HG03439 (cell line): ENCODE measurements at regions not wholly inside any gene's neighbourhood (a gene's known extent, or its start where the extent isn't known, plus 50 kb on each side); places are given as distances from the start of the nearest gene placed in this dataset.

Source experiments
- ATAC-seq: cut with Tn5 transposase; IDR thresholded peaks from one replicate; pipeline ENCODE4 v1.9.1; 2021; ENCODE audit warnings: mild to moderate bottlenecking, moderate library complexity; ENCODE audit not compliant: unreplicated experiment

DNA sequence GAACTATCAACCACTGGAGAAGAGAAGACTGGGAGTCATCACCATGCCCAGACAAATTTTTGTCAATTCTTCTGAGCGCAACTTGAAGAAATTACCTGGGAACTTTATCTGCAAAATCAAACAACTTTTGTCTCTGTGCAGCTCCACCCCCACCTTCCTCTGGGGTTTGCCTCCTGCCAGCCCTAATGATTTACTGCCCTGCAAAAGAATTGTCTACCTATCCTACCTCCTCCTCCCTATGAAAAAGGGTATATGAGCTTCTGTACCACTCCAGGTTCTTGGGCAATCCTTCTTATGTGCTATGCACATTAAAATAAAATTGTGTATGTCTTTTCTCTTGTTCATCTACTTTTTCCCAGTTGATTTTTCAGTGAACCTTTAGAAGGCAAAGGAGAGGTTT lies 191.9 kb downstream of the URB2 start:
- ATAC-seq = no peak

- no peak for ATAC-seq
Observed at GRCh38 chr1:229819091-229819490, 193.0 kb downstream of the URB2 start.

DNA sequence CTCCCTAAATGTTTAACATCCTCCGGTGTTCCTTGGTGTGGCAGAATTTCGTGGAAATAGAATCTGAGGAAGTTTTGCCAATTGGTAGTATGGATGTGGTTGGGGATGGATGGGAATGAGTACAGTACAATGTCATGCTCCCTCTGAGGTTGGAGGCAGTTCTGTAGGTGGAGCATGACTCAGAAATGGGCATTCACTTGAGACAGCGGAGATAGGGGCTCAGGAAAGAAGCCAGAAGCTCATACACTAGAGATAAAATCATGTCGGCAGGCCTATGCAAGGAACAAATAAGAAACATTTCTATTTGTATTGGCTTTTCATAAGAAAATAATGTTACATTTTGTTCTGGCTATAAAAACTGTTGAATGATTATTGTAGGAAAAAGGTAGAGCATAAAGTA lies 196.0 kb downstream of the URB2 start:
- no peak for ATAC-seq

- ATAC-seq = no peak
Observed at GRCh38 chr1:229825042-229825441, 199.0 kb downstream of the URB2 start.

GRCh38 chr1:229828461-229828860 lies 202.4 kb downstream of the URB2 start:
- ATAC-seq = no peak

DNA sequence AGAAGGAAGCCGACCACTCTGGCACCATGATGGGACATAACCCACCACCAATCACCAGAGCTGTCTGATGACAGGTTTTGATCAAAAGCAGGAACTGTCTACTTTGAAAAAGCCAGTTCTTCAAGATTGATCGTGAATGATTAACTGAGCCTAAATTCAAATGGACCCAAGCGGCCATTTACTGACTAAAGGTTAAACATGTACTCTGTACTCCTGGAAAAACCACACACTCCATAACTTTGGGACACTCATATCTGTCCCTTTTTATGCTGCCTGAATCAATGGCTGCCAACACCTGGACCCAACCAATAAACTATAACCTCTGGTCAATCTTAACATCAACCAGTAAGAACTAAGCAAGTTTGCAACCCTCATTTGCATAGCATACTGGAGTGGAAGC lies 206.6 kb downstream of the URB2 start:
- no peak for ATAC-seq

GRCh38 chr1:229834230-229834629 lies 208.2 kb downstream of the URB2 start:
- ATAC-seq = no peak

- no peak for ATAC-seq
Observed at GRCh38 chr1:229835226-229835625, 209.2 kb downstream of the URB2 start.

- no peak for ATAC-seq
Observed at GRCh38 chr1:229836324-229836723, 210.3 kb downstream of the URB2 start.

DNA sequence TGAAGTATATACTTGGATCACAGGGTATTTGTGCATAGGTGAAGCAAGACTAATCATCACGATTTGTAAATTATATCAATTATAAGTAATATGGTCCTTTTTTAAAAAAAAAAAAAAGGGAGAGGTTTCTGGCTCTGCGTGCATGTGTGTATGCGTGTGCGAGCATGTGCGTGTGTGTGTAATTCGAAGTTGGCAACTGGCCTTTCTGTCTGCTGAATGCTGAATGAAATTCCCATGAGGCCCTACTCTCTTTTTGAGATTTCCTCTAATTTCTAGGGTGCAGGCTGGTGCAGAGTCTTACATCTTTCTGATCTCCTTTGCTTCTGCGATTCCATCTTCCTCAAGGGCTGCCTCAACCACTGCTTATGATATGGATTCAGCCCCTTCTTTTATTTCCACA lies 212.2 kb downstream of the URB2 start:
- no peak for ATAC-seq

DNA sequence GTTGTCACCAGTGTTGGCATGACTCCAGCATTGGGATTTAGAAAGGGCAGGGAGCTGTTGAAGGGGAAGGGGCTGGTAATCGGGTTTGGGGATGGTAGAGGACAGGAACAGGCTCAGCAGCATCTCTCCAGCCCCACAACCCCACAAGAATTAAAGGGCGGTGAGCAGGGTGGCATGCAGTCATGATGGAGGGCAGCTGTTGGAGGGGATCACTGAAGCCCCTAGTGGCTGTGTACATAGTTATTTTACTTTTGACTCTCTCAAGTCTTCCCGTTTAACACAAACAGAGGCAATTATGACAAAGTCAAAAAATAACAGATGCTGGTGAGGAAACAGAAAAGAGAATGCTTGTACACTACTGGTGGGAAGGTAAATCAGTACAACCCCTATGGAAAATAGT lies 213.8 kb downstream of the URB2 start:
- ATAC-seq = no peak

DNA sequence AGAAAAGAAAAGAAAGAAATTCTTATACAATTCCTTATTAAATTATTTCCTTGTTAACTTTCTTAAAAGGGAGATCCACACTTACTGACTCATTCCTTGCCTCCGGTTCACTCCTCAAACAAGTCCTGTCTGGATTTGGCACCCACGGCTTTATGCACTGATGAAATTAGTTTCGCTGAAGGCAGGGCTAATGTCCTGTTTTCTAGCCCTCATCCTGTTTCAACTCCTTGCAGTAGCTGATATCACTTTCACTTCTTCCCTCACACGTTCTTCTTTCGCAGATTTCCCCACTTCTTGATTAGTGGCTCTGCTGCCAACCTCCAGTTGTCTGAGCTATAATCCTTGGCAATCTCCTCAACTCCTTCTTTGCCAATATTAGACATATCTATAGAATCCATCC lies 215.2 kb downstream of the URB2 start:
- ATAC-seq = no peak

DNA sequence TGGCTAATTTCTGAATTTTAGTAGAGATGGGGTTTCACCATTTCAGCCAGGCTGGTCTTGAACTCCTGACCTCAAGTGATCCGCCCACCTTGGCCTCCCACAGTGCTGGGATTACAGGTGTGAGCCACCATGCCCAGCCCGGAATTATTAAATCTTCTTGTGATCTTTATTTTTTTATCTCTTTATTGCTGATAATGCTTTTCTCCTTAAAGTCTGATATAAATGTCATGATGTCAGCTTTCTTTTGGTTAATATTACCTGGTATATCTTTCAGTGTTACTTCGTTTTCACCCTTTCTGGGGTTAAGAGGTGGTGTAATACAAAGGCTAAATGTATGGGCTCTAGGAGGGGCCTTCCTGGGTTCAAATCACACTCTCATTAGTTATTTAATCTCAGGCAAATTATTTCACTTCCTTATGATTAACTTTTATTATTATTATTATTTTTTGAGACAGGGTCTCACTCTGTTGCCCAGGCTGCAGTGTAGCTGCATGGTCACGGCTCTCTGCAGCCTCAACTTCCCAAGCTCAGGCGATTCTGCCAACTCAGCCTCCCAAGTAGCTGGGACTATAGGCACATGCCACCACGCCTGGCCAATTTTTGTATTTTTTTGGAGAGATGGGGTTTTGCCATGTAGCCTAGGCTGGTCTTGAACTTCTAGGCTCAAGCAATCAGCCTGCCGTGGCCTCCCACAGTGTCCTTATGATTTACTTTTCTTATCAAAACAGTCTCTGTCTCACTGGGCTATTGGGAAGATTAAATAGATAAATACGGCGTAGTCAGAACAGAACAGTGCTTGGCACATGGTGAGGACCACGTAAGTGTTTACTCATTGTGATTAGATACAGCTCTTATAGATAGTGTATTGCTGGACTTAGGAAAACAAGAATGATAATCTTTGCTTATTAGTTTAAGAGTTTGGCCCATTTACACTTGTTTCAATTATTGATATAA lies 216.5 kb downstream of the URB2 start:
- no peak for ATAC-seq

DNA sequence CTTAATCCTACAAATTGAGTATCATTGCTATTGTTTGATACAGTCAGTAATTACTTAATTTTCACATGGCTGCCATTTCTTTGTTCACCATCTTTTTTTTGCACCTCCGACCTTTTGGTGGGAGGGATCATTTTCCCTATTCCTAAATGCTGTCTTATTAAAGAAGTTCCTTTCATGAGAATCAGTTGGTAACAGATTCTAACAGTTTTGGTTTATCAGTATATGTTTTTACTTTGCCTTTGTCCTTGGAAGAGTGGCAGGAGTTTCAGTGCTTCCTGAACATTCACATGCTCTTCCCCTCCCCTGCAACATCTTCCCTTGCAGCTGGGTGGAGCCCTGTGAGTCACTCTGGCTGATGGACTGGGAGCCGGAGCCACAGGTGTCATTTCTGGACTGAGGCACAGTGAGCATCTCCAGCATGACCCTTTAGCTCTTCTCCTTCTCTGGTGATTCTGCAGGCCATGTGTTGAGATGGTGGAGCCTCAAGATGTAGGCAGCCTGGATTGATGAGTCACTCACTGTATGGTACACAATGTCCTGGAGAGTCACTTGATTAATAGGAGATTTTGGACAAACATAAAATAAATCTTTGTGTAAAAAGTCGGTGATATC lies 217.7 kb downstream of the URB2 start:
- ATAC-seq = no peak

DNA sequence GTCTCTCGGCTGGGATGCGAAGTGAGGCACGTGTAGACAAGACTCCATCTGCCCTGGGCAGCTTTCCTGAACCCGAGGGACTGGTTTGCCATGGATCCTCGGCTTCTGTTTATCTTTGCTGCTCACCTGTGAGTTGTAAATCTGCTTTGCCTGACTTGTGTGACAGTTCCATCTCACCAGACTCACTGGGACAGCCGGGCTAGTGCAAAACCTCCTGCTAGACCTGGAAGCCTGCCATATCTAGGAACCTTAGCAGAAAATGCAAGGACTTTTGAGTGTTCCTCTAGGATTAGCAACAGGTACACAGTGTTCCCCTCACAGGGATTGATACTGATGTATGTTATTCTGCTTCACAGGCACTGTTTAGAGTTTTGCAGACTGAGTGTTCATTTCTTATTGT lies 218.6 kb downstream of the URB2 start:
- ATAC-seq = no peak

DNA sequence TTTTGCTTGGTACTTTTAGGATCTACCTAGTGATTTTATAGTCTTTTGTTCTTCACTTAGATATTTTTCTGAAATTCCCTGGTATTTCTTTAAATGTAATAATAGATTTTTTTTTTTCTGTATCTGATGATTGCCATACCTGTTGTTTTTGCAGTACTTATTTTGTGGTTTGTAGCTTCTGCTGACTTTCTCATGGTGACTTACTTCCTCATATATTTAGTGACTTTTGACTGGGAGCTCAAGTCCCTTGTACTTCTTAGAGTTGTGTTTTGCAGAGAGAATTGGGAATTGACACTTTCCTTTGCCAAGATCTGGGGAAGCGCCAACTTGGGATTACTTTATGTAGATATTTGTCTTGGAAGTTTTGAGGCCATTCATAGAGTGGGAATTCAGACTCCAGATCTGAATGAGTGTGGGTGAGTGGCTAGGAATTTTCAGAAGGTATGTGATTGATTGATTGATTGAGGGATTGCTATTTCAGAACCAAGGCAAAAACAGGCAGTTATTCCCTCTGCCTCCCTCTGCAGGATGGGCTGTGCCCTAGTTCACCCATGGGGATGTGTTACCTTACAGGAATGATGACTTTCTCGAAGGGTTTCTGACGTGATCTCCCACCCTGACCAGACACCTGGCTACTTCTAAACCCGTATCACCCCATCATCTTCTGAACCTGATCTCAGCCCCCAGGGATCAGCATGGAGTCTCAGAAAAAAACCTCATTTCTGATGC lies 219.5 kb downstream of the URB2 start:
- no peak for ATAC-seq

- ATAC-seq = no peak
Observed at GRCh38 chr1:229846351-229846750, 220.3 kb downstream of the URB2 start.

GRCh38 chr1:229848752-229849677 lies 218.0 kb upstream of the GALNT2 start:
- no peak for ATAC-seq

- ATAC-seq = no peak
Observed at GRCh38 chr1:229851511-229851910, 215.5 kb upstream of the GALNT2 start.

DNA sequence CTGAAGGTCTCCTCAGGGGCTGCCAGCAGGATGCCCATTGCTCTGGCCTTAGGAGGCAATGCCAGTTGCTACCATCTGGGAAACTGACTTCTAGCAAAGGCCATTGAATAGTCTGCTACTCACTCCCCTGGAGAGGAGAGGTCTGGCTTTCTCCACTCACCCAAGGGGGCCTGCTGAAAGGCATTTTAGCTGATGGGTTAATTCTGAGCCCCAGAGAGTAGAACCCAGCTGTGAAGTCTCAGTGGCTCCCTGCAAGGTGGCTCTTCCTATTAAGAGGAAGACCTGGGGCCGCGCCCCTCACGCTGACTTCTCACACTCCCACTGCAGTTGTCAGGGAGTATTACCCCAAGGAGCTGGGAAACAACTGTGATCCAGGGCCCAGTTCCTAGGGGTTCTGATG lies 213.3 kb upstream of the GALNT2 start:
- ATAC-seq = no peak

DNA sequence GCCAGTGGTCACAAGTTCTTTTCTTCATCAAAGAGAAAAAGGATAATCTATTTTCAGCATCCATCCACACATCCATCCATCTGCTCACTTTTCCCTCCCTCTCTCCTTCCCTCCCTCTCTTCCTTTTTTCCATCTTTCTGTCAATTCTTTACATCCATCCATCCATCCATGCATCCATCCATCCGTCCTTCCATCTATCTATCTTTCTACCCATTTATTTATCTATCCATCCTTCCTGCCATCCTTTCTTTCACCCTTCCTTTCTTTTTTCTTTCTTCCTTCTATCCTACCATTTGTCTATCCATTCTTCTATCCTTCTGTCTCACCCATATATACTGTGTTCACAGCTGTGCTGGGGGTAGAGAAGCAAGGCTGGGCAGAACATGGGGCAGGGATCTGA lies 212.4 kb upstream of the GALNT2 start:
- ATAC-seq = no peak
